ENCODE measurements at regions not wholly inside any gene's neighbourhood (a gene's known extent, or its start where the extent isn't known, plus 50 kb on each side); places are given as distances from the start of the nearest gene placed in this dataset.
"Not testable (repeated sequence)": the region's sequence is repeated elsewhere in the genome, so short reads cannot be mapped to it uniquely, and the experiment has no call there.

GRCh38 chr4:102397056-102397455 lies 51.8 kb upstream of the SLC39A8 start:
- H3K27me3 Mint-ChIP-seq; H3K36me3 Mint-ChIP-seq; H3K4me1 Mint-ChIP-seq (ENCODE audit: low read depth); H3K4me3 Mint-ChIP-seq; H3K27ac Mint-ChIP-seq; H3K9me3 Mint-ChIP-seq (ENCODE audit: low read depth): not testable (repeated sequence)

DNA sequence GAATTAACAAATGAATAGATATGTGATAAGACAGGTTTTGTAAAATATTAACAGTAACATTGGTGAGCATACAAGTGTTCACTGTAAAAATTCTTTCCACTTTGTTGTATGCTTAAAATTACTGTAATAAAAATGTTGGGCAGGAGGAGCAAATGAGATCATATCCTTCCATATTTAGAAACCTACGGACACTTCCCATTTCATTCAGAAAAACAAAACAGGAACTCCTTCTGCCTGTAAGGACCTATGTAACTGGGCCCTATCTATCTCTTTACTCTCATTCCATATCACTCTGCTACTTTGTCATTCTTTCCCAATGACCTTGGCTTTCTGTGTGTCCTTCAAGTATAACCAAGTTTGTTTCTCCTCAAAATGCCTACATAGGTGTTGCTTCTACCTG lies 53.7 kb upstream of the SLC39A8 start:
- Mint-ChIP-seq H3K4me1 (ENCODE audit: low read depth) (no peaks in the 10 kb centered on the region), H3K4me3 (no peak overlapping the region), H3K27me3 (no peaks in the 10 kb centered on the region), H3K9me3 (ENCODE audit: low read depth) (no peaks in the 10 kb centered on the region), H3K27ac (no peak overlapping the region), H3K36me3 (no peaks in the 10 kb centered on the region)

DNA sequence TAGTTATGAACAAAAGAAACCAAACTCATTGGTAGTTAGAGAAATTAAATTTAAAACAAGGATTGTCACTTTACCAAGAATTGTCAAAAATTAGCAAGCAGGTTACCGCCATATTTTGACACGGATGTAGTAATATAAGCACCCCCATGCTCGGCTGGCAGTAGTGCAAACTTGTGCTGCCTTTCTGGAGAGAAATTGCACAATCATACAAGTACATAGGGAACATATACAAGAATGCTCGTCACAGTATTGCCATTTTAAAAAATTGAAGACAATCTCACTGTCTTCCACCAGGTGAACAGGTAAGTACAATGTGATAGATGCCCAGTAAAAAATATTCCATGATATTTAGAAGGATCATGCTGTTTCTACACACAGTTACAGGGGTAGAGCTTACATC lies 55.6 kb upstream of the SLC39A8 start:
- Mint-ChIP-seq H3K27me3 (no peaks in the 10 kb centered on the region), H3K9me3 (ENCODE audit: low read depth) (no peaks in the 10 kb centered on the region), H3K4me3 (no peak overlapping the region), H3K27ac (no peak overlapping the region), H3K4me1 (ENCODE audit: low read depth) (no peaks in the 10 kb centered on the region), H3K36me3 (no peaks in the 10 kb centered on the region)

GRCh38 chr4:102402223-102402622 lies 56.9 kb upstream of the SLC39A8 start:
- no peaks in the 10 kb centered on the region for H3K4me1 Mint-ChIP-seq (ENCODE audit: low read depth)
- H3K27me3 Mint-ChIP-seq = no peaks in the 10 kb centered on the region
- no peaks in the 10 kb centered on the region for H3K36me3 Mint-ChIP-seq
- H3K27ac Mint-ChIP-seq = no peak overlapping the region
- no peak overlapping the region for H3K4me3 Mint-ChIP-seq
- H3K9me3 Mint-ChIP-seq (ENCODE audit: low read depth) = no peaks in the 10 kb centered on the region

DNA sequence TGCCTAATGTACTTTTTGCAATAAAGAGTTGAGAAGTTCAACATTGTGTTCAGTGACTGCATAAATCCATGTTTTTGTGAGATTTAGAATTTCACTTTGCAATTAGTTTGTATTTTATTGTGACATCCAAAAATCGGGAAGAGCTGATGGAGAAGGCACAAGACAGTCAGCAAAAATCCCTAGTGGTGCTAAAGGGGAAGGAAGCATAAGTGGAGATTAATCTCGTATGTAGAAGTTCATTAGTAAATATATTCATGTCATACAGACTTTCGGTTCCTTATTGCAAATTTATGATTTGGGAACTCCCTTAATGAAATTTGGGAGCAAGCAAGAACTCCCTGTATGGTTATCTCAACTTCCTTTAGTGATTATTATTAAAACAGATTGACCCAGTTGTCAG lies 57.8 kb upstream of the SLC39A8 start:
- no peaks in the 10 kb centered on the region for H3K4me1 Mint-ChIP-seq (ENCODE audit: low read depth)
- no peaks in the 10 kb centered on the region for H3K9me3 Mint-ChIP-seq (ENCODE audit: low read depth)
- no peak overlapping the region for H3K27ac Mint-ChIP-seq
- H3K27me3 Mint-ChIP-seq = no peaks in the 10 kb centered on the region
- no peaks in the 10 kb centered on the region for H3K36me3 Mint-ChIP-seq
- no peak overlapping the region for H3K4me3 Mint-ChIP-seq

GRCh38 chr4:102404431-102404969 lies 59.2 kb upstream of the SLC39A8 start:
- Mint-ChIP-seq H3K27me3 (no peaks in the 10 kb centered on the region), H3K36me3 (no peaks in the 10 kb centered on the region), H3K4me3 (no peak overlapping the region), H3K4me1 (ENCODE audit: low read depth) (no peaks in the 10 kb centered on the region), H3K27ac (no peak overlapping the region), H3K9me3 (ENCODE audit: low read depth) (no peaks in the 10 kb centered on the region)

GRCh38 chr4:102405821-102406401 lies 60.6 kb upstream of the SLC39A8 start:
- no peak overlapping the region for H3K27ac Mint-ChIP-seq
- no peaks in the 10 kb centered on the region for H3K4me1 Mint-ChIP-seq (ENCODE audit: low read depth)
- no peaks in the 10 kb centered on the region for H3K36me3 Mint-ChIP-seq
- H3K9me3 Mint-ChIP-seq (ENCODE audit: low read depth) = no peaks in the 10 kb centered on the region
- no peaks in the 10 kb centered on the region for H3K27me3 Mint-ChIP-seq
- H3K4me3 Mint-ChIP-seq = no peak overlapping the region

DNA sequence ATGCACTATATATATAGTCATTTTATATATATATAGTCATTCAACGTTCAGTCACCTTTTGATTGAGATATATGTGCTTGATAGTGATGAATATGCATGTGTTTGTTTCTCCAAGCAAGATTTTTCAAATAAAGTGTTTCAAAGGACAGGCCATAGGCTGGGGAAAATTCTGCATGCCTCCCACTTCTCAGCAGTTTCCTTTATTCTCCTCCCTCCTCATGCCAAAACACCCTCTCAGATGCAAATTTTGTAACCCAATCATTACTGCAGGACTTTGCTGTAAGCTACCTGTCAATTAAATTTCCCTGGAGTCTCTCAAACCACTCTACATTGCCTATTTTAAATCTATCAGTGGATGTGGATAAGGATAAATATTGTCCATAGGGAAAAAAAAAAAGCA lies 65.6 kb upstream of the SLC39A8 start:
- H3K27me3 Mint-ChIP-seq; H3K36me3 Mint-ChIP-seq; H3K4me1 Mint-ChIP-seq (ENCODE audit: low read depth); H3K27ac Mint-ChIP-seq; H3K4me3 Mint-ChIP-seq; H3K9me3 Mint-ChIP-seq (ENCODE audit: low read depth): not testable (repeated sequence)

GRCh38 chr4:102411408-102411807 lies 66.1 kb upstream of the SLC39A8 start:
- H3K27ac Mint-ChIP-seq = no peak overlapping the region
- H3K36me3 Mint-ChIP-seq = no peaks in the 10 kb centered on the region
- peaks cover 3% of the 10 kb centered on the region for H3K27me3 Mint-ChIP-seq
- no peaks in the 10 kb centered on the region for H3K4me1 Mint-ChIP-seq (ENCODE audit: low read depth)
- H3K4me3 Mint-ChIP-seq = no peak overlapping the region
- H3K9me3 Mint-ChIP-seq (ENCODE audit: low read depth) = no peaks in the 10 kb centered on the region

GRCh38 chr4:102416765-102417164 lies 71.5 kb upstream of the SLC39A8 start:
- H3K36me3 Mint-ChIP-seq = no peaks in the 10 kb centered on the region
- no peaks in the 10 kb centered on the region for H3K9me3 Mint-ChIP-seq (ENCODE audit: low read depth)
- peaks cover 3% of the 10 kb centered on the region for H3K27me3 Mint-ChIP-seq
- H3K4me3 Mint-ChIP-seq = no peak overlapping the region
- H3K27ac Mint-ChIP-seq = no peak overlapping the region
- H3K4me1 Mint-ChIP-seq (ENCODE audit: low read depth) = no peaks in the 10 kb centered on the region

DNA sequence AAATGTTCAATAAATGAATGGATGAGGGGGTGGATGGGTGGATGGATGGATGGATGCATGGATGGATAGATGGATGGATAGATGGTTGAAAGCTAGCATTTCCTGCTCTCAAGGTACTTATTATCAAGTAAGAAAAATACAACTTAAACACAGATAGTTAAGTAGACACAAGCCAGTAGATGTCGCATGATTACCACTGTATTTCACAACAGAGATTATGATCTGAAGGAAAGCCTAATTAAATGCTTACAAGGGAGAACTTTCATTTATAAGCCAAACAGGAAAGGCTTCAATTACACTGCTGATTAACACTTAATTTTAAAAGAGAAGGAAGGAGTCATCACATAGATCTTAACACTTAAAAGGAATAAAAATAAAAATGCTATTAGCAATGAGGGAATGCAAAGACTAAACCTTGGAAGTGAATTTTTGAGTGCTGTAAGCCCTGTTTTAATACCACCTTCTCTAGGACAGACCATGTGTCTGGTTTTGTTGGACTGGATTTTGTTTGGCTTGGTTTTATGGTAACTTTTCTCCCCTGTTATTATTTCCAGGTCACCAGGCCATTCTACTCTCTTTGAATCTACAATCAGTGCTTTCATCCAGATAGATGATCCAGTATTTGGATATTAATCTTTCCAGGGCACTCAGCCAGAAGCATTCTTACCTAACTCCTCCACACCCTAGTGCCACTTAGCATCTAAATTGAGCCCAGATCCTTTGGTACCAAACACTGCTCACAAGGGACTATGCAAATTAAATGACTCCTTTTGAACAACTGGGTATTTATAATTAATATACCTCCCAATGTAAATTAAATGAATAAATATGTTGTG lies 75.5 kb upstream of the SLC39A8 start:
- Mint-ChIP-seq H3K27me3 (no peaks in the 10 kb centered on the region), H3K36me3 (no peaks in the 10 kb centered on the region), H3K4me1 (ENCODE audit: low read depth) (peaks cover 7% of the 10 kb centered on the region), H3K4me3 (no peak overlapping the region), H3K9me3 (ENCODE audit: low read depth) (no peaks in the 10 kb centered on the region), H3K27ac (no peak overlapping the region)

DNA sequence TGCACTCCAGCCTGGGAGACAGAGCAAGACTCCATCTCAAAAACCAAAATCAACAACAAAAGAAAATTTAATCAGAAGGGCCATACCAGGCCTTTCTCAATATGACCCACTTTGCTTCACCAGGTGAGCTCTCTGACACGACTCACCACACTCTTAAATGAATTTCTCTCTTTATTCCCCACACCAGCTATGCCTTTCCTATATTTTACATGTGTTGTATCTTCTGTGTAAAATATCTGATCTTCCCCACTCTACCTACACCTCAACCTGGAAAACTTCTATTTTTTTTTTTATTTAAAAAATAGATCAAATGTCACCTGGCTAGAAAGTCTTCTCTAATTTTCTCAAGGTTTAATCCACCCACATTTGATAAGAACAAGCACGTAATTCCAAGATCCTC lies 77.6 kb upstream of the SLC39A8 start:
- Mint-ChIP-seq H3K36me3 (no peaks in the 10 kb centered on the region), H3K27ac (no peak overlapping the region), H3K27me3 (no peaks in the 10 kb centered on the region), H3K9me3 (ENCODE audit: low read depth) (no peaks in the 10 kb centered on the region), H3K4me3 (no peak overlapping the region), H3K4me1 (ENCODE audit: low read depth) (peaks cover 7% of the 10 kb centered on the region)

DNA sequence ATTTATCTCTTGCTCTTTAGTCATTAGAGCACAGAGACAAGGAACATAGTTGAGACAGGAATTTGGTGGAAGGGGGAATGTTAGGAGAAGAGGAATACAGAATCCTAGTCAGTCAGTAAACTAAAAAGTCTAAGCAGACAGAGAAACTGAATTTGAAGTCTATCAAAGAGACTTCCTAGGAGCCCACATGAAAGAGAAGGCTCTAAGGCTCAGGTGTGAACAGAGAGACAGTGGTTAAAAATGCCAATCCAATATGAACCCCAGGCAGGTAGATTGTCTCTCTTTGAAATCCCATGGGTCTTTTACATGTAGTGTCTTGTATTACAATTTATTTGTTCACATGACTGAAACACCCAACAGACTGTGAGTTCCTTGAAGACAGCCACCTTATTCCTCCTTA lies 77.8 kb upstream of the NFKB1 start:
- Mint-ChIP-seq H3K36me3 (no peaks in the 10 kb centered on the region), H3K9me3 (ENCODE audit: low read depth) (no peaks in the 10 kb centered on the region), H3K27ac (no peak overlapping the region), H3K4me3 (no peak overlapping the region), H3K27me3 (no peaks in the 10 kb centered on the region), H3K4me1 (ENCODE audit: low read depth) (peaks cover 7% of the 10 kb centered on the region)

GRCh38 chr4:102427371-102427998 lies 73.7 kb upstream of the NFKB1 start:
- Mint-ChIP-seq H3K27ac (no peak overlapping the region), H3K4me1 (ENCODE audit: low read depth) (peaks cover 13% of the 10 kb centered on the region), H3K9me3 (ENCODE audit: low read depth) (no peaks in the 10 kb centered on the region), H3K4me3 (no peak overlapping the region), H3K27me3 (no peaks in the 10 kb centered on the region), H3K36me3 (no peaks in the 10 kb centered on the region)

GRCh38 chr4:102428122-102428521 lies 73.0 kb upstream of the NFKB1 start:
- Mint-ChIP-seq H3K36me3 (no peaks in the 10 kb centered on the region), H3K27ac (no peak overlapping the region), H3K4me3 (no peak overlapping the region), H3K4me1 (ENCODE audit: low read depth) (peaks cover 12% of the 10 kb centered on the region), H3K27me3 (no peaks in the 10 kb centered on the region), H3K9me3 (ENCODE audit: low read depth) (no peaks in the 10 kb centered on the region)

Measured in activated naive CD8-positive, alpha-beta T cell (primary cell).